HG03060 (cell line): ENCODE measurements at regions not wholly inside any gene's neighbourhood (a gene's known extent, or its start where the extent isn't known, plus 50 kb on each side); places are given as distances from the start of the nearest gene placed in this dataset.

ENCODE experiments used
- ATAC-seq: cut with Tn5 transposase; IDR thresholded peaks from one replicate; pipeline ENCODE4 v1.9.1; 2021; ENCODE audit warnings: low read depth, moderate number of reproducible peaks; ENCODE audit not compliant: unreplicated experiment

DNA sequence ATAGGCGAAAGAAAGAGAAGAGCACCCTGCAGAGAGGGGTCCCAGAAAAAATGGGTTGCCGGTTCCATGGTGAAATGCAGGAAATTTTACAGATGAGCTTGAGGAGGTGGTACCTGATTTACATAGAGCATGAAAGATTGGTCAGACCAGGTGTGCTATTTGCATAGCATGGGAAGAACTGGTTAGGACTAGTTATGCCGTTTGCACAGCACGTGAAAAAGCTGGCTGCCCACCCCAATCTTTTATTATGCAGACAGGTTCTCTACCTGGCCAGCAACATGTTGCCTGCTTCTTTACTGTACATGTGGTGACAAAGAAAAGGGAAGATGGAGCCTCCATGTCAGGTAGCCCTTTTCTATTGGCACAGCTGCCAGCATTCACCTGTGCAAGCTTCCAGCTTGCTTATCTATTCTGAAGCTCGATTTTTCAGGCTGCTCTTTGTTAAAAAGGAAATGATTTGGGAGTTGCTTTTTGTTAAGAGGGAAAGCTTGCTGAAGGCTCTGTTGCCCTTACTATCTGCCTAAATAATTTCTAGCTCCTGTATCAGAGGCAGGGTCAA lies 62.9 kb upstream of the ELK3 start:
- no peak for ATAC-seq

DNA sequence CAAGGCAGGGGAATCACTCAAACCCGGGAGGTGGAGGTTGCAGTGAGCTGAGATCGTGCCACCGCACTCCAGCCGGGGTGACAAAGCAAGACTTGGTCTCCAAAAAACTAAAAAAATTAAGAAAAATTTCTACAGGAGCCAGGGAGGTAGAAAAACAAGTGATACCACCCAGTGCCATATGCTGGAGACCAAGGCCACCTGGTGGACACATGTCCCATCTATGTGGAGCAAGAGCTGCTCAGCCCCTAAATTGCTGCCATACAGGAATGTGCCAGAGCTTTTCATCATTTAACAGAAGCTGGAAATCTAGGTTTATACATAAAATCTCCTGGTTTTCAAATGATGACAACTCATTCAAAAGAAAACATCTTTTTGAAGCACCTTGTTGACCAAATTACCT lies 61.4 kb upstream of the ELK3 start:
- no peak for ATAC-seq

DNA sequence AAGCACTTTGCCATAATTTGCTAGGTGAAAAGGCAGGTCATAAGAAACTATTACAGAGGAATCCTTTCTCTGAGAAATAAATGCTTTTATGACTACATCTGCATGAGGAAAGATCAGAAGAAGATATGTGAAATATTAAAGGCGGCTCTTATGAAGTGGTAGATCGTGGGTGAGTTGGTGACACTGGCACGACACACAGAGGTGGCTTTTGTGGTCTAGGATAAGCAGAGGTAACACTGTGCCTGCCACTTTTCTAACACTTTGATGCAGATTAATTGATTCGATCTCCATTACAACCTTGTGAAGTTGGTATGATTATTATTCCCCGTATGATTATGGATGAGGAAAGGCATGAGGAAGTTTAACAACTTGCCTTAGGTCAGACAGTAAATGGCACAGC lies 60.0 kb upstream of the ELK3 start:
- no peak for ATAC-seq

DNA sequence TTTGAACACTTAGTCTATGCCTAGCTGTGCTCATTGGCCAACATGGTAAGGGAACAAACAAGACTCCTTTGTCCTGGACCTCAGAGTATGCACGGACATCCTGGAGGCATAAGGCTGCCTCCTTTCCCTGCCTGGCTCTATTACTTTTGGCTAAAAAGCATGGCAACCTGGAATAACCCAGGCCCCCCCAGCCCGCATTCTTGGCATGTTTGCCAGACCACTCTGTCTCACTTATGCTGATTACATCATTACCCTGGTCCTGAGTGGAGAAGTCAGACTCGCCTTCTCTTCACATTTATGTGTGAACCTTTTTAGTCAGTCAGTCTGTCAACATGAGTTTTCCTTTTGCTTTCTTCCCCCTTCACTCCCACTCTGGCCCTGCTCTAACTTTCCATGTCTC lies 58.0 kb upstream of the ELK3 start:
- no peak for ATAC-seq

DNA sequence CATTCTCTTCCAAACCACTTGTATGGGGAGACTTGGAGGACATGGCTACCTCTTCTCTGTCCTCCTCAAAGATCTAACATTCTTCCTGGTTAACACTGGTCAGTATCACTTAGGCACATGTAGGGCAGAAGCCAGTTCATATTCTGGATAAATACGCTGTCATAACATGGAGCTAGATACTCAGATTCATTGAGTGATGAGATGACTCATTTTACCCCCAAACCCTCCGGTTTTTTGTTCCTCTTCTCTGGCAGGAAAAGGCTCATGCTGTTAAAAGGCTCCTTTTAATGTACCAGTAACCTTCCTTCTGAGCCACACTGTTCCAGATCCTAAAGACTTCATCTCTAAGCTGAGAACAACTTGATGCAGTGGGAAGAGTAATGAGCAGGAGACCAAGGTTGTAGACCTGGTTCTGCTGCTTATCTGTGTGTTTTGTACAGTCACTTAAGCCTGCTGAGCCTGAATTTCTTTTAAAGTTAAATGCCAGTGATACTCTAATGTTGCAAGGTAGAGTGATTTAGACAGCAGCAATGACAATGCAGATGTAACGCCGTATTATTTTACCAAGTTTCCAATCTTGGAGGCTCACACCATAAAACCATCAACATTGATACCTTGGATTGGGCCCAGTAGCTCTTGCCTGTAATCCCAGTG lies 57.3 kb upstream of the ELK3 start:
- no peak for ATAC-seq

DNA sequence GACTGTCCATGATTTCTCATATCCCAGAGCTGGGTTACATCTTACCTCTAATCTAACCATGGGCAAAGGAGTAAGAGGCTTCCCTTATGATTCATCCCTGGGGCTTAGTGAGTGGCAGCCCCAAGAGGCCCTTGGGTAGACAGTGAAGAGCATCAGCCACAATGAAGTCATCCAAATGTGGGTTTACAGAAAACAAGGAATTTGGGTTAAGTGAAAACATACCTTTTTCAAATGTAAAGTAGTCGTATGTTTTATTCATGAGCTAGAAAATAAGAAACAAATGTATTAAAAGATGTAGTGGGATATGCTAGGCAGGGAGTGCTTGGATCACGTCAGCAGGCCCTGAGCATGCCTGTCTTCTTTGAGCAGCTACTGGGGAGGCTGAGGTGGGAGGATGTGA lies 54.0 kb upstream of the ELK3 start:
- no peak for ATAC-seq

DNA sequence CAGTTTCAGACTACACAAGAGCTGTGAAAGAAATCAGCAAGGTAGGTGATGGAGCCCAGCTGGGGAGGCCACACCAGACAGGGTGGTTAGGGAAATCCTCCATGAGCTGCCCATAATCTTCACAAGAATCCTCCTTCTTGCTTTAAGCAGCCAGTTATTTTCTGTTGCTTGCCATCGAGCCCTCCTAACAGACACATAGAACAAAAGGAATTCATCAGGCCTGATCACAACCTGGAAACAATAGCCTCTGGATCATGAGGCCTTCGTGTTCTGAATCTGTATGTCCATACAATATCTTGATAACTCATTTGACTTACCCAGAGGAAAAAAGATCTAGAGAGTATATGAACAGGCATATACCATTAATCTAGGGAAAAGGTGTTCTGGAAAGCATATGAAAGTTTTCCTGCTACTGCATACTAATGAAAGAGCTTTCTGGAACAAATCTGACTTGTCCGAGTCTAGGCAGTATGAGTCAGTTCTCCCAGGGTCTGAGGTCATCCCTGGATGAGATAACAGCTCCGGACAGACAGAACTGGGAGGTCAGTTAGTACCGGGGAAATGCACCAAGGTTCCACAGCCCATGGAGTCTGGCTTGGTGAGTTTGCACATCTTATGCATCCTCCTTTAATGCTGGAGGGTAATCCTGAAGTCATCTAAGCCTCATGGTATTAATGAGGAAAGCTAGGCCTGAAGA lies 52.8 kb upstream of the ELK3 start:
- ATAC-seq = no peak

DNA sequence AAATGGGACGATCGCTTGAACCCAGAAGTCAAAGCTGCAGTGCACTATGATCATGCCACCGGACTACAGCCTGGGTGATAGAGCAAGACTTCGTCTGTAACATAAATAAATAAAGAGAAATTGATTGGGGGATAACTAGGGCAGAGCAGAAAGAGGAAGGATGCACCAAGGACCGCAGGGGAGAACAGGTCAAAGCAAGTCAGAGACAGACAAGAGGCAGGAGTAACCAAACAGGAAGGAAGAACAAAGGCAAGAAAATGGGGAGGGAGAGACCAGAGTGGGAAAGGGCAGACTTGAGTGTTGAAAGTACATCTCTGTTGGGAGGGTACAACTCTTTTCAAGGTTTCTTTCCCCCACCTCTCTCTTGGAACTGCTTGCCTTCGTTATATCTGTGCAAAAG lies 50.8 kb upstream of the ELK3 start:
- ATAC-seq = no peak

DNA sequence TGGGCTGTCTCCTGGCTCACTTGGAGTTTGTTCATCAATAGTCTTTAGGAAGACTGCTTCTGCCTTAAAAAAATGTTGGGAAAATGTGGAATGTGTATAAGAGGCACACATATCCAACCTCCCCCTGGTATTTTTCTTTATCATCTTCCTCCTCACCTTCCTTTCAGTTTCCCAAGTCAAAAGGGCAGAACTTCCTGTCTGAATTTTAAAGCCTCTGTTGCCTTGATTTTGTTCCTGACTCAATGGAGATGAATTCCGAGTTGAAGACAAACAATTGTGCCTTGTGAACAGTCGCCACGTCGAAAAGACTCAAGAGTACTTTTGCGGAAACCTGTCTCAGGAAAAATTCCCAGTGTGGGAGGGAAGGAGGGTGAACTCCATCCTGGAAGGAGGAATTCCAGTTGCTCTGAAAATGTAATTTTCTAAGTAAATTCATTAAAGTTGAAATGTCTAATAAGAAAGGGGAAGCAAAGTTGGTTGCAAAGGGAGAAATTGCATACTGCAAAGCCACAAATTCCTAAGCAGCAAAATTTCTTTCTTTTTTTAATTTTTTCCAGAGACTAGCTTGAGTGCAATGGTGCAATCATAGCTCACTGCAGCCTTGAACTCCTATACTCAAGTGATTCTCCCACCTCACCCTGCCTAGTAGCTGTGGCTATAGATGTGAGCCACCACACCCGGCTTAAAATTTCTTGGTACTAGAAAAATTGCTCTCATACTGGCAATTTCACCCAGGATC lies 50.2 kb upstream of the ELK3 start:
- ATAC-seq = no peak
